ENCODE measurements at regions not wholly inside any gene's neighbourhood (a gene's known extent, or its start where the extent isn't known, plus 50 kb on each side); places are given as distances from the start of the nearest gene placed in this dataset.

GRCh38 chr5:54841481-54841880 is 143.9 kb downstream of the ESM1 start:
- TF ChIP-seq CTCF (conservative IDR thresholded peaks at IDR 0.05; ENCODE audit: low read depth in 2 of 2) (no peak), CREB1 (CRISPR knock-in tag; IDR thresholded peaks at IDR 0.05; ENCODE audit: low read depth) (no peak), ZNF114 (CRISPR knock-in tag; IDR thresholded peaks at IDR 0.05) (no peak), REST (IDR thresholded peaks at IDR 0.05; ENCODE audit: unreplicated experiment) (no peak), NANOG (IDR thresholded peaks at IDR 0.05; ENCODE audit: borderline replicate concordance) (no peak)

All from GM23338 (cell line).